Astrocyte (in vitro differentiated cells and primary cell): ENCODE measurements at regions not wholly inside any gene's neighbourhood (a gene's known extent, or its start where the extent isn't known, plus 50 kb on each side); places are given as distances from the start of the nearest gene placed in this dataset.

ENCODE experiments used
- EZH2 ChIP-seq: IDR thresholded peaks from 2 replicates; pipeline ENCODE4 v1.6.1; 2012; ENCODE audit warnings: mild to moderate bottlenecking, low read length, inconsistent platforms; ENCODE audit not compliant: insufficient read depth
- TF ChIP-seq, protein P1 (sequence below): IDR thresholded peaks from 2 replicates; pipeline ENCODE4 v1.5.1; 2011; ENCODE audit warnings: low read depth, mild to moderate bottlenecking, inconsistent platforms, low read length, moderate library complexity; ENCODE audit not compliant: insufficient read depth

DNA sequence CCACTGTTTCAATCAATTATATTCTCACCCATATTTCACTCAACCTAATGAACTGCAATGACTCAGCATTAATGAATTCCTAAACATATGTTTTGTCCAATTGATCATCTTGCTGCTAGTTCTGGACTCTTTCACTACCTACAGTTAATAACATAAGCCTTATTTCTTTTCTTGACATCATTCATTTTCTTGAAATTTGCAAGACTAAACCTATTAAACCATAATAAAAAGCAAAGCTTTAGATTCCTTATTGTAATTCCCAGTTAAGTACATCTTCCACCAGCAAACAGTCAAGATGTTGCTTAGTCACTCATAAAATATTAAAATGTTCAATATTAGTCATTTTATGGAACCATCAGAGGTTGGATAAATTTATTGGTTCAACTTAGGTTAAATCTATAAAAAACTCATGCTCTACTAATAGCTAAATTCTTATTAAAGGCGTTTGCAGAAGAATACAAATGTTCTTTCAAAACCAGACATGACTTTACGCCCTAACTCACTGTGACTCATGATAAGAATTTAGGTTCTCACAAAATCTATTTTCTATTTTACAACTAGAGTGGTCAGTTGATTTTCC, 599.4 kb downstream of the RNF144A start:
- TF ChIP-seq, protein P1, sequence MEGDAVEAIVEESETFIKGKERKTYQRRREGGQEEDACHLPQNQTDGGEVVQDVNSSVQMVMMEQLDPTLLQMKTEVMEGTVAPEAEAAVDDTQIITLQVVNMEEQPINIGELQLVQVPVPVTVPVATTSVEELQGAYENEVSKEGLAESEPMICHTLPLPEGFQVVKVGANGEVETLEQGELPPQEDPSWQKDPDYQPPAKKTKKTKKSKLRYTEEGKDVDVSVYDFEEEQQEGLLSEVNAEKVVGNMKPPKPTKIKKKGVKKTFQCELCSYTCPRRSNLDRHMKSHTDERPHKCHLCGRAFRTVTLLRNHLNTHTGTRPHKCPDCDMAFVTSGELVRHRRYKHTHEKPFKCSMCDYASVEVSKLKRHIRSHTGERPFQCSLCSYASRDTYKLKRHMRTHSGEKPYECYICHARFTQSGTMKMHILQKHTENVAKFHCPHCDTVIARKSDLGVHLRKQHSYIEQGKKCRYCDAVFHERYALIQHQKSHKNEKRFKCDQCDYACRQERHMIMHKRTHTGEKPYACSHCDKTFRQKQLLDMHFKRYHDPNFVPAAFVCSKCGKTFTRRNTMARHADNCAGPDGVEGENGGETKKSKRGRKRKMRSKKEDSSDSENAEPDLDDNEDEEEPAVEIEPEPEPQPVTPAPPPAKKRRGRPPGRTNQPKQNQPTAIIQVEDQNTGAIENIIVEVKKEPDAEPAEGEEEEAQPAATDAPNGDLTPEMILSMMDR = no peak
- no peak for TF ChIP-seq EZH2
